ENCODE measurements at regions not wholly inside any gene's neighbourhood (a gene's known extent, or its start where the extent isn't known, plus 50 kb on each side); places are given as distances from the start of the nearest gene placed in this dataset.

GRCh38 chr6:101226677-101227135 is 166.8 kb upstream of the GRIK2 start:
- DNase-seq, result peak; percentile 38

GRCh38 chr6:101230866-101231265 is 162.6 kb upstream of the GRIK2 start:
- DNase-seq, result no peak

GRCh38 chr6:101231606-101232235 is 161.8 kb upstream of the GRIK2 start:
- no peak for DNase-seq

- DNase-seq, result no peak
Measured at GRCh38 chr6:101232961-101233360, 160.5 kb upstream of the GRIK2 start.

- no peak for DNase-seq
Measured at GRCh38 chr6:101236709-101237108, 156.8 kb upstream of the GRIK2 start.

GRCh38 chr6:101241442-101241841 is 152.1 kb upstream of the GRIK2 start:
- no peak for DNase-seq

- DNase-seq, result no peak
Measured at GRCh38 chr6:101249470-101249869, 144.0 kb upstream of the GRIK2 start.

- no peak for DNase-seq
Measured at GRCh38 chr6:101257163-101257562, 136.3 kb upstream of the GRIK2 start.

GRCh38 chr6:101259505-101259904 is 134.0 kb upstream of the GRIK2 start:
- DNase-seq, result no peak

GRCh38 chr6:101263596-101263995 is 129.9 kb upstream of the GRIK2 start:
- peak; percentile 6 for DNase-seq

- DNase-seq, result no peak
Measured at GRCh38 chr6:101266063-101266462, 127.4 kb upstream of the GRIK2 start.

- peak; percentile 9 for DNase-seq
Measured at GRCh38 chr6:101268541-101268940, 125.0 kb upstream of the GRIK2 start.

- DNase-seq, result no peak
Measured at GRCh38 chr6:101275251-101275650, 118.3 kb upstream of the GRIK2 start.

GRCh38 chr6:101276066-101276465 is 117.4 kb upstream of the GRIK2 start:
- peak; percentile 5 for DNase-seq

GRCh38 chr6:101279410-101279809 is 114.1 kb upstream of the GRIK2 start:
- no peak for DNase-seq

- no peak for DNase-seq
Measured at GRCh38 chr6:101281266-101281665, 112.2 kb upstream of the GRIK2 start.

- no peak for DNase-seq
Measured at GRCh38 chr6:101284131-101284530, 109.4 kb upstream of the GRIK2 start.

GRCh38 chr6:101286146-101286545 is 107.4 kb upstream of the GRIK2 start:
- DNase-seq, result no peak

GRCh38 chr6:101290346-101290745 is 103.2 kb upstream of the GRIK2 start:
- no peak for DNase-seq

GRCh38 chr6:101294051-101294638 is 99.4 kb upstream of the GRIK2 start:
- DNase-seq, result no peak

- peak; percentile 50 for DNase-seq
Measured at GRCh38 chr6:101294676-101295075, 98.8 kb upstream of the GRIK2 start.

- DNase-seq, result peak; percentile 72
Measured at GRCh38 chr6:101296169-101296960, 97.1 kb upstream of the GRIK2 start.

GRCh38 chr6:101302593-101302992 is 90.9 kb upstream of the GRIK2 start:
- DNase-seq, result no peak

- no peak for DNase-seq
Measured at GRCh38 chr6:101303495-101303894, 90.0 kb upstream of the GRIK2 start.

Measured in fibroblast of skin of right biceps (primary cell).